ENCODE measurements at regions not wholly inside any gene's neighbourhood (a gene's known extent, or its start where the extent isn't known, plus 50 kb on each side); places are given as distances from the start of the nearest gene placed in this dataset.

DNA sequence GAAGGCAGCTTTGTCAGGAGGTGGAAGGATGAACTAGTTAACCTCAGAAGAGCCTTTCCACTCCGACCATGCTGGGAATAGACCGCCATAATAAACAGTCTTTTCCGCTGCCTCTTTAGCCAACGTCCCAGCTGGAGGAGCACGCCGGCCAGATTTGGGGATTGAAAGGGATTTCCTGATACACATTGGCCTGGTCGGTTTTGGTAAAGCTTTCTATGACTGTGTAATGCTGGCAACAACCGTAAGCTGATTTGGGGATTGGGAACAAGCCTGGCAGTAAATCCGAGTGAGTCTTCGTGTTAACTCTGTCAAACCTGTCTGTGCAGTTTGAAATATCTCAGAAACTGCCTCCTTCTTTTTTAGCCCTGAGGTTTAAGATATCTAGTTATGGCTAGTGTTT lies 87.0 kb downstream of the DAD1 start:
- no peak for TF ChIP-seq CTCF (IDR thresholded peaks at IDR 0.05)
- no peak for TF ChIP-seq POLR2A (IDR thresholded peaks at IDR 0.05)
